K562 (cell line): ENCODE measurements at regions not wholly inside any gene's neighbourhood (a gene's known extent, or its start where the extent isn't known, plus 50 kb on each side); places are given as distances from the start of the nearest gene placed in this dataset.

Experiments used
- ADNP ChIP-seq: fragments of 200-800 bp; sonication (Bioruptor generic); IDR thresholded peaks from 2 replicates; pipeline ENCODE4 v1.6.1; 2016; ENCODE audit warnings: missing genetic modification characterization, missing compliant biosample characterization
- FOXJ3 ChIP-seq: sonication (generic); formaldehyde crosslinking; IDR thresholded peaks from 2 replicates; pipeline ENCODE4 v1.4.0; 2020; ENCODE audit warnings: mild to moderate bottlenecking, missing genetic modification reagents
- SMAD4 ChIP-seq: fragments of 250-450 bp; sonication (Bioruptor Pico); conservative IDR thresholded peaks from 2 replicates; pipeline ENCODE4 v1.8.0; 2021; ENCODE audit warnings: inconsistent platforms, mild to moderate bottlenecking, moderate library complexity
- TBL1XR1 ChIP-seq, 2 experiments: IDR thresholded peaks; 2 replicates each; pipeline ENCODE4 v1.6.1; 2012; ENCODE audit warnings: improper control_type of control experiment in 2 of 2, low read length in 2 of 2, mild to moderate bottlenecking in 1 of 2

DNA sequence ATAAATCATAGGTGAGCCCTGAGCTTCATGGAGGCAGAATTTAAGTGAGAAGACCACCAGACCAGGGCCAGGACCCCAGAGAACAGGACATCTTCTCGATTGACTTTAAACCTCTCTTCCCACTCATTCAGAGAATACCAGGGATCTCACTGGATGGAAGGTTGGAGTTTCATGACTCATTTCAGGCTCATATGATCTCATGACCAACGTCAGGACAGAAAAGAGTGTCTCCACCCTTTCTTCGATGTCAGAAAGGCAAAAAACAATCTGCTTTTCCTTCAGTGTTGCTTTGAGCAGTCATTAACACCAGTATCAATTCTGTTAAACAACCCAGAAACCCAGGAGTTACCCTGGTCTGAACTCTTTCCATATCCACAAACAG is 361.0 kb downstream of the KLF12 start:
- TF ChIP-seq TBL1XR1 (IDR thresholded peaks at IDR 0.05; ENCODE audit: low read length in 2 of 2) (no peak), SMAD4 (no peak), FOXJ3 (CRISPR knock-in tag) (no peak), ADNP (no peak)
